Endothelial cell (in vitro differentiated cells): ENCODE measurements at regions not wholly inside any gene's neighbourhood (a gene's known extent, or its start where the extent isn't known, plus 50 kb on each side); places are given as distances from the start of the nearest gene placed in this dataset.

Source experiments
- DNase-seq: peaks from one replicate; pipeline ENCODE4 v3.0.0; 2021; ENCODE audit warnings: low spot score
- H3K27ac Mint-ChIP-seq: one replicate; pipeline ENCODE4 v1.8.0; 2021; ENCODE audit warnings: mixed read lengths, inconsistent platforms; ENCODE audit not compliant: unreplicated experiment
- H3K27me3 Mint-ChIP-seq: one replicate; pipeline ENCODE4 v1.8.0; 2021; ENCODE audit warnings: mild to moderate bottlenecking, moderate library complexity, mixed read lengths, inconsistent platforms; ENCODE audit not compliant: unreplicated experiment
- H3K36me3 Mint-ChIP-seq: one replicate; pipeline ENCODE4 v1.8.0; 2021; ENCODE audit warnings: mild to moderate bottlenecking, low read depth, mixed read lengths, inconsistent platforms; ENCODE audit not compliant: unreplicated experiment
- H3K4me1 Mint-ChIP-seq: one replicate; pipeline ENCODE4 v1.8.0; 2021; ENCODE audit warnings: mild to moderate bottlenecking, mixed read lengths, inconsistent platforms; ENCODE audit not compliant: unreplicated experiment
- H3K4me3 Mint-ChIP-seq: one replicate; pipeline ENCODE4 v1.8.0; 2021; ENCODE audit warnings: mild to moderate bottlenecking, mixed read lengths, inconsistent platforms; ENCODE audit not compliant: unreplicated experiment
- H3K9me3 Mint-ChIP-seq: one replicate; pipeline ENCODE4 v1.8.0; 2021; ENCODE audit warnings: mixed read lengths, inconsistent platforms; ENCODE audit not compliant: unreplicated experiment
- TF ChIP-seq, protein P1 (sequence below): fragments of 200-600 bp; sonication (generic); IDR thresholded peaks from one replicate; pipeline ENCODE4 v1.5.0; 2021; ENCODE audit warnings: antibody characterized with exemption; ENCODE audit not compliant: unreplicated experiment

DNA sequence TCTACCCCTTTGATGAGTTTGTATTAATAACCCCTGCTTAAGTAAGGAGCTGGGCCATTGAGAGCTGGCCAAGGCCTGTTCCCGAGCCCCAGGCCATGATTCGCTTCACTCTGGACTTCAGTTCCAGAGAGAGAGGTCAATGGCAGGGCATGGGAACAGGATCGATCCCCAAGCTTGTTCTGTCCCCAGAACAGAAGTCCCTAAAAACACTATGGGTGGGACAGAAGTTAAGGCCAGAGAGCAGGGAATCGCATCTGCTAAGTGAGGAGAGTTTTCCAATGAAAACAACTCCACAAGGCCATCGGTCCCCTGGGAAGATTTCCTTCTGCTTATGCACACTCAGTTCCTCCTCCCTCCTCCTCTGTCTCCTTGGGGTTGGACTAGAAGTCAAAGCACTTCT, 159.6 kb downstream of the LSM5 start:
- no peak overlapping the region for H3K4me3 Mint-ChIP-seq
- H3K27me3 Mint-ChIP-seq = no peaks in the 10 kb centered on the region
- DNase-seq = no peak
- H3K27ac Mint-ChIP-seq = no peak overlapping the region
- TF ChIP-seq, protein P1, sequence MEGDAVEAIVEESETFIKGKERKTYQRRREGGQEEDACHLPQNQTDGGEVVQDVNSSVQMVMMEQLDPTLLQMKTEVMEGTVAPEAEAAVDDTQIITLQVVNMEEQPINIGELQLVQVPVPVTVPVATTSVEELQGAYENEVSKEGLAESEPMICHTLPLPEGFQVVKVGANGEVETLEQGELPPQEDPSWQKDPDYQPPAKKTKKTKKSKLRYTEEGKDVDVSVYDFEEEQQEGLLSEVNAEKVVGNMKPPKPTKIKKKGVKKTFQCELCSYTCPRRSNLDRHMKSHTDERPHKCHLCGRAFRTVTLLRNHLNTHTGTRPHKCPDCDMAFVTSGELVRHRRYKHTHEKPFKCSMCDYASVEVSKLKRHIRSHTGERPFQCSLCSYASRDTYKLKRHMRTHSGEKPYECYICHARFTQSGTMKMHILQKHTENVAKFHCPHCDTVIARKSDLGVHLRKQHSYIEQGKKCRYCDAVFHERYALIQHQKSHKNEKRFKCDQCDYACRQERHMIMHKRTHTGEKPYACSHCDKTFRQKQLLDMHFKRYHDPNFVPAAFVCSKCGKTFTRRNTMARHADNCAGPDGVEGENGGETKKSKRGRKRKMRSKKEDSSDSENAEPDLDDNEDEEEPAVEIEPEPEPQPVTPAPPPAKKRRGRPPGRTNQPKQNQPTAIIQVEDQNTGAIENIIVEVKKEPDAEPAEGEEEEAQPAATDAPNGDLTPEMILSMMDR = no peak
- no peaks in the 10 kb centered on the region for H3K9me3 Mint-ChIP-seq
- no peaks in the 10 kb centered on the region for H3K4me1 Mint-ChIP-seq
- no peaks in the 10 kb centered on the region for H3K36me3 Mint-ChIP-seq

DNA sequence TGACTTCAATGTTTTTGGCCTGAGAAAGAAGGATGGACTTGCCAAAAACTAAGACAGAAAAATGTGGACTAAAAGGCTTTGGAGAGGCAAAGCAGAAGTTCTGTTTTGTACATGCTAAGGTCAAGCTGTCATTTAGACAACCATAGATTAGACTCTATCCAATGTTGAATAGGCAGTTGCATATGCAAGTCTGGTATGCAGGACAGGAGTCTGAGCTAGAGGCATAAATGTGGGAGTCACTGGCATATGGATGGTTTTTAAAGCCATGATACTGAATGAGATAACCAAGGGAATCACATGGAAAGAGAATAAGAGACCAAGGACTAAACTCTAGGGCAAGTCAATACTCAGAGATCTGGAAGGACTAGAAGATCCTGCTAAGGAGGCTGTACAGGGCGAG, 164.1 kb downstream of the LSM5 start:
- DNase-seq = no peak
- H3K4me3 Mint-ChIP-seq = no peak overlapping the region

DNA sequence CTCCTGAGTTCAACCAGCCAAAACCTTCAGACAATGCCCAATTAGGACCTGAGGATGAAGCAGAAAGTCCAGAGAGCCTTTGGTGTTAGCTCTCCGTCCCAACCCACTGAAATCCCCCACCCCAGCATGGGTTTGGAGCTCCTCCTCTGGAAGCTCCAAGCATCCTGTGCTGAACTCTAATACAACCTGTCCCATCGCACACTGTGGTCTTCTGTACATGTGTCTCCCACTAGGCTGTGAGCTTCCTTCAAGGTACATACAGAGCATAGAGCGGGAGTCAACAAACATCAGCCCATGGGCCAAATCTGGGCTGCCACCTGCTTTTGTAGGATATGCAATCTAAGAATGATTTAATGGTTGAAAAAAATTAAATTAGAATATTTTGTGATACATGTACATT, 166.5 kb downstream of the LSM5 start:
- TF ChIP-seq, protein P1 = no peak
- H3K9me3 Mint-ChIP-seq = no peaks in the 10 kb centered on the region
- H3K4me1 Mint-ChIP-seq = no peaks in the 10 kb centered on the region
- H3K36me3 Mint-ChIP-seq = no peaks in the 10 kb centered on the region
- H3K27me3 Mint-ChIP-seq = no peaks in the 10 kb centered on the region
- no peak overlapping the region for H3K4me3 Mint-ChIP-seq
- H3K27ac Mint-ChIP-seq = no peak overlapping the region
- no peak for DNase-seq

More for the DNA sequence above, 164.1 kb downstream of the LSM5 start:
- H3K27me3 Mint-ChIP-seq = no peaks in the 10 kb centered on the region
- no peaks in the 10 kb centered on the region for H3K36me3 Mint-ChIP-seq
- no peaks in the 10 kb centered on the region for H3K9me3 Mint-ChIP-seq
- H3K27ac Mint-ChIP-seq = no peak overlapping the region
- no peaks in the 10 kb centered on the region for H3K4me1 Mint-ChIP-seq
- TF ChIP-seq, protein P1 = no peak

DNA sequence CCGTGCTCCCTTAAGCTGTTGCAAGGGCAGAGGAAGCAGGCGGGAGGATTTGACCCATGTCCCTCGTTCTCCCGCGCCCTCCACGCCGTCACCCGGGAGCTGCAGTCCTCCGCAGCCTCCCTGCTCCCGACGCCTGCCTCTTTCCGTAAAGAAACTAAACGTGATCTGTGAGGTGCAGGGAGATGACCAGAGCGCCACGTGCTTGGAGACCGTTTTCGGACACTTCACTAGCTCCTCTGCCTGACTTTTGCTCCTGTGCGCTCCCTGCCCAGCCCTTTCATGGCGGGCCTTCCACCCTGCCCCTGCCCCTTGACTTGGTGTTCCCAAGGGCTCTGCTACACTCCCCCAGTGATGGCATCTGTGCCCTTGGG, 171.2 kb downstream of the LSM5 start:
- Mint-ChIP-seq H3K36me3 (no peaks in the 10 kb centered on the region), H3K27me3 (no peaks in the 10 kb centered on the region), H3K27ac (no peak overlapping the region), H3K4me1 (peaks cover 7% of the 10 kb centered on the region), H3K9me3 (no peaks in the 10 kb centered on the region), H3K4me3 (no peak overlapping the region)
- no peak for DNase-seq
- TF ChIP-seq, protein P1 = no peak

DNA sequence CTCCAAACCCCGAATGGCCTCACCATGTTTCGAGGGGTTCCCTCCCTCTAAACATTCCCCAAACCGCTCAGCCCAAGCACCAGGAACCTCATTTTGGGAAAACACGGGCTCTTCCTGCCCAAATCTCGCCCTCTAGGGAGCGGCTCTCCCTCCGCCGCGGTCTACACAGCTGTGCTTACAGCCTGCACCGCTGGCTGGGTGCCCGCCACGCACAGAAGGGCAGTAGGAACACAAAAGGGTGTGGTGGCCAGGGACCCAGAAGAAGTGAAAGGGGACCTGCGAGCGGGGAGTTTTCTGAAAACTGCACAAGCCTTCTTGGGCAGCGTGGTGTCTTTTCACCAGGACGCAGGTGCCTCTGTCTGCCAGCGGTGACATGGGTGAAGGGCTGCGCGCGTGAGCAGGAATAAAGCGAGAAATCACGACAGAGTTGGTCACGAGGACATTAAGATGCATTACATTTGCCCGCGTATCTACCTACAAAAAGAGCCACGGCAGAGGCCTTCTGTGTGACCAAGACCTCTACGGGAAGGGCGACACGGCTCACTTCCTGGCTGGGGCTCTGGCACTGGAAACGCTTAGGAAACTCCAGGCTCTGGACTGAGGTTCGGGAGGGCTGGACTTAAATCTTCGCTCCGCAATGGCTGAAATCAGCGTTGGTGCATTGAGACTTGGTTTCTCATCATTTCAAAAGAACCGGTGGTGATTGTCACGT, 171.7 kb downstream of the LSM5 start:
- Mint-ChIP-seq H3K9me3 (no peaks in the 10 kb centered on the region), H3K36me3 (no peaks in the 10 kb centered on the region), H3K27me3 (no peaks in the 10 kb centered on the region), H3K4me3 (no peak overlapping the region), H3K27ac (no peak overlapping the region), H3K4me1 (peaks cover 7% of the 10 kb centered on the region)
- TF ChIP-seq, protein P1 = no peak
- no peak for DNase-seq
